Choroid plexus epithelial cell (primary cell): ENCODE measurements at regions not wholly inside any gene's neighbourhood (a gene's known extent, or its start where the extent isn't known, plus 50 kb on each side); places are given as distances from the start of the nearest gene placed in this dataset.

ENCODE experiments used
- DNase-seq: peaks from one replicate; pipeline ENCODE4 v3.0.0-alpha.2; 2010; ENCODE audit warnings: low read depth
- H3K4me3 ChIP-seq: 2 replicates; pipeline ENCODE4 v1.5.1; 2011; ENCODE audit warnings: low read depth, mild to moderate bottlenecking, control low read depth, low read length, moderate library complexity
- TF ChIP-seq, protein P1 (sequence below): conservative IDR thresholded peaks from 2 replicates; pipeline ENCODE4 v1.5.1; 2011; ENCODE audit warnings: low read depth, mild to moderate bottlenecking, control low read depth, inconsistent platforms, low read length, moderate library complexity

DNA sequence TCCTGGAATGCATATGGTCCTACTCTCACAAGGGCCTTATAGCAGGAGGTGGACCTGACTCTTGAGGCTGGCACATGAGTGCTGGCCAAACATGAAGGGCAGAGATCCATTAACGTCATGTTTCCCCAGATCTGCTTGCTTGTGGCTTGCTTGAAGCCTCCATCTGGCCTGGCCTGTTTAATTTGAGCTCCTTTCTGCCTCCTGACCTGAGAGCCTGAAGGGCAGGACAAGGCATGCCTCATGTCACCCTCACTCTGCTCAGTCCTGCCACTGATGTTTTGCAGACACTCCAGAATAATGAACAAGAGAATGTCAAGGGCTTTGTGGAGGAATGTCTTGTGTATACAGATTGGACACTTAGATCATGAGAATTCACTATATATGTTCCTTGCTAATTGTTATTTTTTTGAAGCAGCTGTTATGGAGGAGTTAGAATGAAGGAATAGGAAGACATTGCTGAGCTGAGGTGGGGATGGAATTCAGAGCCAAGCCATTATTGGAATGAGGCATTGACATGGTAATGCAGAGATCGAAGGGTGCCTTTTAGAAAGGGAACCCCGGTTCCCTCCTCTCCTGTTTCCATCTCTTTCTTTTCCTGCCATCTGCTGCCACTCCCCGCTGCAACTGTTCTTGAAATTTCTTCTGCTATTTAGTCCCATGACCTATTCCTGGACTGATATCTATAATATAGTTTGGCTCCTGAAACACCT is 457.0 kb upstream of the PROX1 start:
- H3K4me3 ChIP-seq, result no peak overlapping the region

DNA sequence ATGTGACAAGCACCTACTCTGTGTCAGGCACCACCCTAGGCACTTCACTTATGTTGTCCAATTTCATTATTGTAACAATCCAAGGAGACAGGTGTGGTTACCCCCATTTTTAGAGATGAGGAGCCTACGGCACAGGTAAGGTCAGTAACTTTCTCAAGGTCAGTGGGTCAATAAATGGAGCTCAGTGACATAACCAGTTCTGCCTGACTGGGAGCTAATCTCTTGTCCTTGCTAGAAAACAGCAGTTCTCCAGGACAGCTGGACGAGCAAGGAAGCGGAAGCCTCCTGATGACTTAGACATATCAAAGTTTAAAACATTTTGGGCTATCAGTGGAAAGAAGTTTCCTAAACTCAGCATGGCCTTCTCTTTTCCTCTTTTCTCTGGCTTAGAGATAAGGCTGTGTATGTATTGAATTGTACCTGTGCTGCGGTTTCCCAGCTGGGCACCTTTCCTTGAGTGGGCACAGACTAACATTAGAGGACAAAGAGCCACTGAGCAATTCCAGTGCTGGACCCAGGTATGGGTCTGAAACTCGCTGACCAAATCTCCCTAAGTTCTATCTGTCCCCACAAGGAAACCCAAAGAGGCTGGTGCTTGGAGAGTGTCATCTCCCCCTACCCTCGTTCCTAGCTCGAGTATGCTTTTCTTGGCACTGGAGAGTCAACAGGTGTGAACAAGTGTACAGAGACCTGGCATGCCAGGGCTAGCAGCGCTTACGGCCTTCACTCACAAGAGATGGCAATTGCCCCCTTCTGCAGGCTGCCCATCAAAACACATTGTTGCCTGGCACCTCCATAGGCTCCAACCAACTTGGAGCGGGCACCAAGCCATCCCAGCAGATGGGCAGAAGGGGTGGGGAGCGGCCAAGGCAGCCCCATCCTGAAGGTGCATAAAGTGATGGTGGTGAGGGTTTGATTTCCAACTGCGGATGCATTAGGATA is 456.1 kb upstream of the PROX1 start:
- TF ChIP-seq, protein P1, sequence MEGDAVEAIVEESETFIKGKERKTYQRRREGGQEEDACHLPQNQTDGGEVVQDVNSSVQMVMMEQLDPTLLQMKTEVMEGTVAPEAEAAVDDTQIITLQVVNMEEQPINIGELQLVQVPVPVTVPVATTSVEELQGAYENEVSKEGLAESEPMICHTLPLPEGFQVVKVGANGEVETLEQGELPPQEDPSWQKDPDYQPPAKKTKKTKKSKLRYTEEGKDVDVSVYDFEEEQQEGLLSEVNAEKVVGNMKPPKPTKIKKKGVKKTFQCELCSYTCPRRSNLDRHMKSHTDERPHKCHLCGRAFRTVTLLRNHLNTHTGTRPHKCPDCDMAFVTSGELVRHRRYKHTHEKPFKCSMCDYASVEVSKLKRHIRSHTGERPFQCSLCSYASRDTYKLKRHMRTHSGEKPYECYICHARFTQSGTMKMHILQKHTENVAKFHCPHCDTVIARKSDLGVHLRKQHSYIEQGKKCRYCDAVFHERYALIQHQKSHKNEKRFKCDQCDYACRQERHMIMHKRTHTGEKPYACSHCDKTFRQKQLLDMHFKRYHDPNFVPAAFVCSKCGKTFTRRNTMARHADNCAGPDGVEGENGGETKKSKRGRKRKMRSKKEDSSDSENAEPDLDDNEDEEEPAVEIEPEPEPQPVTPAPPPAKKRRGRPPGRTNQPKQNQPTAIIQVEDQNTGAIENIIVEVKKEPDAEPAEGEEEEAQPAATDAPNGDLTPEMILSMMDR, result no peak
- DNase-seq, result no peak
- no peak overlapping the region for H3K4me3 ChIP-seq

More for the DNA sequence above, 457.0 kb upstream of the PROX1 start:
- DNase-seq, result no peak
- TF ChIP-seq, protein P1, result no peak

DNA sequence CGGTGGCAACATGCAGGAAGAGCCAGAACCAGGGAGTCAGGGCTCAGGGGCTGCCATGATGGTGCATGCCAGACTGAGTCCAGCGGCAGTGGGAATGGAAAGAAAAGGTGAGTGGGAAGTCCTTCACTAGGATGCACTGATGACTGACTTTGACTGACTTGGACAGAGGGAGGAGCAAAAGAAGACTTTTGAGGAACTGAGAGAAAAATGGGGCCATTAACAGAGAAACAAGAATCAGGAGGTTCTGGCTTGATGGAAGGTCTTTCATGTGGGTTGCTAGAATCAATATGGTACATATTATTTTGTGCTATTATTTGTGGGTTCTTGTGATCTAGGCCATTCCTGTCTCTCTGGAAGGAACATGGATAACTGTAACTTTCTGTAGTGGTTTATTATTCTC is 454.6 kb upstream of the PROX1 start:
- H3K4me3 ChIP-seq, result no peak overlapping the region
- no peak for DNase-seq
- TF ChIP-seq, protein P1, result no peak

DNA sequence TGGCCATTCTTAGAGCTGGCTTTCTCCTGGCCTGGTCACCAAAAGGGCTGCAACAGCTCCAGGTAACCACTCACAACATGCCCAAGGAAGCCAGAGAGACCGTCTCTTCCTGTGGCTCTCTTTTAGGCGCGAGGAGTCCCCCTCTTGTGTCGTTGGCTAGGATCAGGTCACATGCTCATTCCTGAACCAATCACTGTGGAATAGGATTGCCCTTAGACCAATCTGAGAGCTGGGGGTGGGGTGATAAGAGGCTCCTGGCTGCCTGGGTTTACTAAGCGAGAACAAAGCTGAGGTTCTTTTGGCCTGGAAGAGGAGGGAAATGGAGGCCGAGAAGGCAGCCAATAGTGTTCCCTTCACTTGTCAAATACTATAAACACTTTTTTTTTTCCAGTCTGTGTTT is 452.1 kb upstream of the PROX1 start:
- DNase-seq, result no peak
- H3K4me3 ChIP-seq, result no peak overlapping the region
- TF ChIP-seq, protein P1, result no peak

DNA sequence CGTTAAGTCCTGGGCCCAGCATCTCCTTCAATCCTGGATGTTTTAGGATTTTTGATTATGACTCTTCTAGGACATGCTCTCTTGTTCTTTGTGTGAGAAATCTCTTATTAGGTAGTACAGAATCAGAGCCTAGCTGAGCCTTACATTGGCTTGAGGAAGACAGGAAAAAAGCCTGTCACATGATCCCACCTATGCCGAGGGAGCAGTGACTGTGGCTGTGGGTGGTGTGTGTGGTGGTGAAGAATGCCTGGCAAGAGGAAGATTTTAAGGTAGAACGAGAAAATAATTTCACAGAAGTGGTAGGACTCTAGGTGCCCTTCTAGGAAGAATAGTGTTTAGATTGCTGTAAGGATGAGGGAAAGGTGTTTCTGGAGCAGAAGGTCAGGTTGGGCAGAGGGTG is 449.5 kb upstream of the PROX1 start:
- TF ChIP-seq, protein P1, result no peak
- no peak overlapping the region for H3K4me3 ChIP-seq
- no peak for DNase-seq

DNA sequence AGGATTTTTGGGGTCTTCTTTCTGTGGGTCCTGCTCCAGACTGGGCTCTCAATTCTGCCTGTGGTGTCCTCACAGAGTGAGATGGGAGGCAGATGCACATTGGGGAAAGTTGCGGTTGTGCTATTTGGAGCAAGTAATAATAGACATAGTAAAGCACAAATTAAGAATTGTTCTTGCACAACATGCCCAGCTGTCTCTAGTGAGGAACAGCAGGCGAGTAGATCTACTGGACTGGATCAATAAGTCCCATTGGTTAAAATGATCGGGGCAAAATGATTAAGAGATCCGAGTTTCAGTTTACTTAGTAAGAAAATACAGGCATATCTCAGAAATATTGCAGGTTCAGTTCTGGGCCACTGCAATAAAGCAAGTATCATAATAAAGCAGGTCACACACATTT is 448.3 kb upstream of the PROX1 start:
- TF ChIP-seq, protein P1, result no peak
- no peak for DNase-seq
- H3K4me3 ChIP-seq, result no peak overlapping the region
